GM21529 (cell line): ENCODE measurements at regions not wholly inside any gene's neighbourhood (a gene's known extent, or its start where the extent isn't known, plus 50 kb on each side); places are given as distances from the start of the nearest gene placed in this dataset.
A peak's percentile ranks its signal among the peaks of the same experiment; 100 is the strongest.
"Not testable (repeated sequence)": the region's sequence is repeated elsewhere in the genome, so short reads cannot be mapped to it uniquely, and the experiment has no call there.

Experiments
- ATAC-seq: cut with Tn5 transposase; IDR thresholded peaks from one replicate; pipeline ENCODE4 v1.9.1; 2021; ENCODE audit not compliant: unreplicated experiment

DNA sequence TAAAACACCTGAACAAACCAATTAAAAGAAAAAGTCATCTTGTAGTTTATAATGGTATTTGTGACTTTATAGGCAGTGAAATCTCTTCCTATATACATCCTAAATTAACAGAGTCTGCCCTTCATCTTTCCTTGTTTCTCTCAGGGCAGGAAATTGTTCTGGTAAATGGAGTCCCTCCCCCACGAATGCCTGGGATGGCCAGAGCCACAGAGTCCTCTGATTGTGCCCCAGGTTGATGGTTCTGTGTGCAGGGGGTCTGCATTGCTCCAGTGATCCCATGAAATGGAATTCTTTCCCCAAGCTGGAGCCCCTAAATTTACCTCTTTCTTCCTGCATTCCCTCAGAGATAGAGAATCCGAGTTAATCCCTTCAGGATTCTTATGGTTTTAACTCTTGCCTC, 155.5 kb downstream of the MTX2 start:
- no peak for ATAC-seq

DNA sequence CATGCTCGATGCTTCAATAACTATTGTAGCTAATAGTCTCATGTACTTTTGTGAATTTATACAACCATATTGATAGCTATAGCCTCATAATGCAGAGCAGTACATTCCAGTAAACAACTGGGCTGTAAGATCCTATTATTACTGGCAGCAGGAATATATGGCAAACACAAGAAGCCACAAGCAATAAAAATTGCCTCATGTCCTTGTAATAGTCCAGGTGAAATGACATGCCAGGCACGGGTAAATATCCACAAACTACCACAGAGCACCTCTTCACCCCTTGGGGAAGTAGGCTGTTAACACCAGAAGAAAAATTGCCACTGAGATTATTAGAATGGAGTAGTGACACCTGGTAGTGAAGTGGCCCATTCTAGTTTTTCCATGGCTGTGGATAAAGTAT, 158.3 kb downstream of the MTX2 start:
- ATAC-seq, result no peak

DNA sequence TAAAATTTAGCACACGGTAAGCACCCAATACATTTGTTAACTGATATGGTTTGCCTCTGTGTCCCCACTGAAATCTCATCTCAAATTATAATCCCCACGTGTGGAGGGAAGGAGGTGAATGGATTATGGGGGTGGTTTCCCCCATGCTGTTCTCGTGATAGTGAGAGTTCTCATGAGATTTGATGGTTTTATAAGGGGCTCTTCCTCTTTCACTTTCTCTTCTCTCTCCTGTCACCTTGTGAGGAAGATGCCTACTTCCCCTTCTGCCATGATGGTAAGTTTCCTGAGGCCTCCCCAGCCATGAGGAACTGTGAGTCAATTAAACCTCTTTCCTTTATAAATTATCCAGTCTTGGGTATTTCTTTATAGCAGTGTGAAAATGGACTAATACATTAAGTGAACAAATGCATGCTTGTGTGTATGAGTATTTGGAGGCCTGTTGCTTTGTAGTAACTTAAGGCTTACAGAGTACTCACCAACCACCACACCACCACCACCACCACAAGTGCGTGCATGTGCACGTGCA, 159.8 kb downstream of the MTX2 start:
- not testable (repeated sequence) for ATAC-seq

DNA sequence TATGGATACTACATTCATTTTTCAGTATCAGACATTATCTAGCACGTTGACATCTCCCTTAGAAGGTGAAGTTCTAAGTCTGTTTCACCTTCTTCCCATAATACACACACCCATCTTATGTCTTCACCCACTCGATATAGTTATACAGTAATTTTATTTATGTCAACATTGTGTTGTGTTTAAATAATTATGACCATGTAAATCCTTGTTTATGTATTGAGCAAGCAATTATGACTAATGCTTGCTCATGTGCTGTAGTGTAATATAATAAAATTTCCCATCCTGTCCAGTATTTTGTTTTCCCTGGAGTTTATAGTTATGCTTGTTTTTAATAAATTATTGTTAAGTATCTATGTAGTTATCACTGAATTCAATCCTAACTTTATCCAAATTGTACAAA, 163.2 kb downstream of the MTX2 start:
- no peak for ATAC-seq

DNA sequence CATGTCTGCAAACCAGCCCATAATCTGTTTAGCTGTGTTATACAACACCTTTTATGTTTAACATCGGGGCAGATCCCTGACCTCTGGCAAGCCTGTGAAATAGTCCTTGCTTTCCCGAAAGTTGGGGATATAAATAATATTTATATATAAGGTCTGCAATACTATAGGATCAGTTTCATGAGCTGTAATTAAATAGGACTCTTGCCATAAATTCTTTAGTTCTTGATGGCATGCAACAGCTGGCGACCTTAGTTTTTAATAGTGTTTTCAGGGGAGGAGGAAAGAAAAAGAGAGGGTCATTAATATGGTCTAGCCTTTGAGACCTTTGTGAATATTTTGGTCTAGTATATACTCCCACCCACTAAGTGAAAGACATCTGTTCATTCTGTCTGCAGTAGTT, 166.5 kb downstream of the MTX2 start:
- no peak for ATAC-seq

DNA sequence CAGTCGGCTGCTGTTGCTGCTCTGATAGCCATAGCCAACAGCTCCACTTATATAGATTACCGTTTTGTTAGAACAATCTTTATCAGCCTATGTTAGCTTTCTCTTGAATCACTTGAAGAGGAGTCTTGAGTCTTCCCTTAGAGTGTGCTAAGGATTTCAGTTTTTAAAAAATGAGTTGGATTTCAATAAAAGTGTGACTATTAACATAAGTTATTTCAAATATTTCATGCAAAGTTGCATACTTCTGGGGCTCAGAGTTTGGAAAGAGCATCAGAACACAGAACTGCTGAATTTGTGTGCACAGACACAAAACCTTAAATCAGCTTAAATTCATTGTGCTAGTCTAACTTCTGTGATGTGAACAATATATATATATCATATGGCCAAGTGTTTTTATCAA, 174.7 kb downstream of the MTX2 start:
- no peak for ATAC-seq

DNA sequence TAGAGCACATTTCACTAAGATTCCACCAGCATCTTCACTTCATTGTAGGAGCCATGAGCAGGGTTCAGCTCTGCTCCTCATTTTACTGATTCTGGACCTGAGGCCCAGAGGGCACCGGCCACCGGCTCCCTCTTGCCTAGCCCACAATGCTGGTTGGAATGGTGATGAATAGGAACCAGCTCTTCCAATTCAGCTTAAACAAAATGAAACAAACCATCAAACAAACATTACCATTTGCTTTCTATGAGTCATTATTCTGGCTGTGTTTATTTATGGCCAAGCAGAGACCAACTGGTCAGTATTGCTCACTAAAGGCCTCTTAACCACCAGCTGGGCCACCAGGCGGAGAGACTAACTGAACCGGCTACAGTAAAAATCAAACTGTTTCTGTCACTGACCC, 176.7 kb downstream of the MTX2 start:
- ATAC-seq, result no peak

DNA sequence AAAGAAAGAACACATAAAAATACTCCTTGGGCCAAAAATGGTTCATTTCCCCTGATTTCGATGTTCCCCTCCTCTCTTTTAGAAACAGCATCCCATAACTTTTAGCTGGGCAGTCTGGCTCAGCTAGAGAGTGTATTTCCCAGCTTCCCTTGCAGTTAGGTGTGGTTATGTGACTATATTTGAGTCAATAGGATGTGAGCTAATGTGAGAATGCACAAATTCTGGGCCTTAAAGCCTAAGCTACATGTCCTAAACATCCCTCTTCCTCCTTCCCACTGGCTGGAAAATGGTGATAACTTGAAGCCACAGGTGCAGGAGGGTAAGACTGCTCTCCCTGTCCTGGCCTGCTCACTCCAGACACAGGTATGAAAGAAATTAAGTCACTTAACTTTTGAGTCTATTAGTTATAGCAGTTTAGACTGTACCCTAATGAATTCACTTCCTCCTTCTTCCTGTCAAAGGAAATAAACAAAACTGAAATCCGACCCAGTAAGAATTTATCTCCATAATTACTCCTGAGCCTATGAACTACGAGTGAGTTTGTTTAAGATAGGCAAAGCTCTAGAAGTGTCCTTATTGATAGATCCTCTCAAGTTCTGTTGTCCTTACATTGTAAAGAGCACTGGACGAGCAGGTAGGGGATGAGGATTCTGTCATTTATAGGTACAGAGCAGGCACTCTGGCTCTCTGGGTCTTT, 177.6 kb downstream of the MTX2 start:
- no peak for ATAC-seq

DNA sequence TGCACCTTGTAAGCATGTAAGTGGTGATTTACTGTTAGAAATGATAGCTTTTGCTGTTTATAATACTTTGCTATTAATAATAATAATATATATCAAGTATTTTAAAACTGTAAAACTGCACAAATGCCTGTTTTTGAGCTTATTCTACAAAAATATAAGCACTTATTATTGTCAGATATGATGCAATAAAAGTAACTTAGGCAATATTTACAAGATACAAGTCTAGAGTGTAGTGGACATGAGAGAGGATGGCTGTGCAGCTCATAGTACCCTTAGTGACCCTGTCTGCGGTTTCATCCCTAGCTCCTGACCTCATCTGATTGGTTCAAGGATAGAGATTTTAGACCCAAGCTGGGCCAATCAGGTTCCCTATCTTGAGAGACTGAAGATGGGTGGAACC, 178.4 kb downstream of the MTX2 start:
- no peak for ATAC-seq

DNA sequence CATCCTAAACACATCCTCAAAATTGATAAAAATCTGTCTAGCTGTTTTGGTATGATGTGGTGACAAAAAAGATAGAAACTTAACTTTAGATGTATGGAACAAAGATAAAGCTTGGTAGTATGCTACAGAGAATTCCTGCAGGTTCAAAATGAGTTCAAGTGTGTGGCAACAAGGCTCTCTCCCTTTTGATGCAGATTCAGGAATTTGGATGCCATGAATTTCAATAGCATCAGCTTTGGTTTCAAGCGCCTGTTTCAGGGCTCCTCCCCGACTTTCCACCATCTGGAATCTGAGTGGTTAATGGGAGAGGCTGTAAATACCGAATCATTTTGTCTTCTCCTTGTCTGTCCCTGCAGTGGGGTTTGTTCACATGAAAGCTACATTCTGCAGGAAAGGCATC, 180.6 kb downstream of the MTX2 start:
- ATAC-seq, result no peak

DNA sequence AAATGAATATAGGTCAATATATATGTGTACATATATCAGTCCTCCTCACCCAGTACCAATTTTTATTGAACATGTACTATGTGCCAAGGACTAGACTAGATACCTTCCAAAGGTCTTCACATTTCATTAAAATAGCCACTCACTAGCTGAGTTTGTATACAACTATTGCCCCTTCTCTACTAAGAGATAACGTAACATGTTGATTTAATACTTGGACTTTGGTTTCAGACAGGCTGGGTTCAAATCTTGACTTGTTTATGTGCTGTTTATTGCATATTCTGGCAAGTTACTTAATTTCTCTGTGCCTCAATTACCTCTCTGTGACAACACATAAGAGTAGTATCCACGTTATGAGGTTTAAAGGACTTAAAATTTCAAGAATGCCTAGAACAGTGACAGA, 184.5 kb downstream of the MTX2 start:
- no peak for ATAC-seq

DNA sequence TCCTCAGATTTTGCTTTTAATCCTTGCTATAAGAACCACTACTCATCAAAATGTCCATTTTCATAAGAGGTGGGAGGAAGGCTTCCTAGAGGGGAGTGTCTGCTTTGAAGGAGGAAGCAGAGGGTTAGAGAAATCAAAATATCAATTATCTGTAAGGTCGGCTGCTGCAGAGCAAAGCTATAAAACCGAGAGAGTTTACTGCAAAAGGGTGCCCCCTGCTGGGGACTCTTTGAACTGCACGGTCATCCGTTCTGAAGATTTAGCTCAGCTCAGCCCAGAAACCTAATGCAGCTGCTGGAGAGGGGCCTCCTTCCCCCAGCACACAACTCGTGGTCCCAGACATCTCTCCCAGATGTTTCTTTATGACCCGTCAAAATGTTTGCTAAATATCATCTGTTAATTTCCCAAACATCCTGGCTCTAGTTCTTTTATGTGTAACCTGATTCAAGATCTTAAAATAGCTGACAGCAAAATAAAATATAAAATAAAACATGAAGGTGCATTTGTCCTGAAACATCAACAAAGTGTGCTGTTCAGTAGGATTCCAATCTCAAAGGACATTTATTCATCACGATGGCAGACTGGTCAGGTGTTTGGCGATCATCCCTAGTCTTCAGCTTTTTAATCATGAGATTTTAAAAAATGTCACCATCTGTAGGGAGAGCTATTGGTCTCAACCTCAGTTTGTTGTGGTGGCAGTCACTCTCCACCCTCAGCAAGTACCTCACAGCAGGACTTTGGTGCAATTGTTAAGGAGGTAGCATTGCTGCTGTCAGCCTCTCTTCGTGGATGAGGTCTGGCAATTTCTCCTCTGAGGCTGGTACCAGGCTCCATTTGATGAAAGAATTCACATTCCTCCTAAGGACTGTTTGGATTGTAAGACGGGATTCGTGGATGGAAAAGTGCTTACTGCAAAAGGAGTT, 185.9 kb downstream of the MTX2 start:
- peak; percentile 72 for ATAC-seq

DNA sequence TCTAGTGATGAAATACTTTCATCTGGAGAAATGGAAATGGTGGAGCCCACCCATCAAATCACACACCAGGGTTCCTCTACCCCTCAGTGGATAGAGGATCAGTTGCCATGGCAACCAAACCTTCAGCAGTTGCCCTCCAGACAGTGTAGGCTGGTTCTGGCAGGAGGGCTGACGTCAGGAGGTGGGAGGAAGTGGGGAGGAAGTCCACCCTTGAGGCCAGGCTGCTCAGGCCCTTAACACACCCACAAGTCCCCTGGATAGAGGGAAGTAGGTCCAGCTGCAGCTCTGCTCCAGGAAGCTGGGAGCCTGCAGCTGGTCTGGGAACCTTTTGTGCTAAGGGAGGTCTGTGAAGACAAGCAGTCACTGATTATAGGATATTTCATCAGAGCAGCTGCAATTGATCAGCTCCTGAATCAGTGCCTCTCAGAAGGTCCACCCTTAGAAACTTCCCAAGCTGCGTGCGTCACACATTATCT, 186.6 kb downstream of the MTX2 start:
- no peak for ATAC-seq

DNA sequence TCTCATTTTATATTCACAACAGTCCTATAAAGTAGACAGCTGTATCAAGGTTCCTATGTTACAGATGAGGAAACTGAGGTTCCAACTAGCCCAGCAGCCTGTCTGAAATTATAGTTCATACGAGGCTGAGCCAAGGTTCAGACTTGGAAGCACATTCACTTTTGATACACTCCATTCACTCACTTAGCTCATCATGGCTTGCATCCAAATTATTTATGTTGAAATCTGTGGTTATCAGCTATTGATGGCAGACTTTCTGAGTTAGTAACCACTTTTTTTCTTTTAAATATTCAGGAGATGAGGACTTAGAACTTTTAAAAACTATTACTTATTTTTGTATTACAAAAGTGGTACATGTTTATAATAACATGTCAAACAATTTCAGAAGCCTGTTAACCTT, 188.2 kb downstream of the MTX2 start:
- no peak for ATAC-seq

DNA sequence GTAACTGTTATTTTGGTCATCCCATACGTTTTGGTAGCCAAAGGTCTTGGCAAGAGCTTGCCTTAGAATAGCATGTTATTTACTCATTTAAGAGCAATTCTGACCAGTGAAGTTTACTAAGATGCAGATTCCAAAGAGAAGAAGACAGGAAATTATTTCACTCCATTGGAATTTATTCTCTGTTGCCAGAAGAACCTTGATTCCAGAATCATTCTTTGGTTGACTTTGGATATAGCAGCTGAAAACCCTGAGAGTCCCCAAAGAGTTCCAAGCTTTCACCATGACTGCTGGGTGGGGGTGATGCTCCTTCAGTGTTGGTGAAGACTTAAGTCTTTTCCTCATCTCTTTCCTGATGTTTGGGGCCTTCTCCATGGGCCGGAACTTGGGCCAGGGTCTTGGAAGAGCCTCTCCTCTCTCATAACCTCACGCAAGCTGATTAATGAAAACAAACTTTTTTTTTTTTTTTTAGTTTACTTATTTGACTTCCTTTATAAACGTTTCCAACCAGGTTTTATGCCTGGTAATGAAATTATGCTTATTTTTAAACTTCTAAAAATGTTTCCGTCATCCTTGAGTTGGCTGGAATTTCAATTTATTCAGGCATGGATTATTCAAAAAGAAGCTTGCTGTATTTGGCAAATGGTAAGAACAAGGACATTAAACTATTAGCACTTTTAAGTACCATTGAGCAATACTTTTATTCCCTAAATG, 192.0 kb downstream of the MTX2 start:
- ATAC-seq, result no peak

DNA sequence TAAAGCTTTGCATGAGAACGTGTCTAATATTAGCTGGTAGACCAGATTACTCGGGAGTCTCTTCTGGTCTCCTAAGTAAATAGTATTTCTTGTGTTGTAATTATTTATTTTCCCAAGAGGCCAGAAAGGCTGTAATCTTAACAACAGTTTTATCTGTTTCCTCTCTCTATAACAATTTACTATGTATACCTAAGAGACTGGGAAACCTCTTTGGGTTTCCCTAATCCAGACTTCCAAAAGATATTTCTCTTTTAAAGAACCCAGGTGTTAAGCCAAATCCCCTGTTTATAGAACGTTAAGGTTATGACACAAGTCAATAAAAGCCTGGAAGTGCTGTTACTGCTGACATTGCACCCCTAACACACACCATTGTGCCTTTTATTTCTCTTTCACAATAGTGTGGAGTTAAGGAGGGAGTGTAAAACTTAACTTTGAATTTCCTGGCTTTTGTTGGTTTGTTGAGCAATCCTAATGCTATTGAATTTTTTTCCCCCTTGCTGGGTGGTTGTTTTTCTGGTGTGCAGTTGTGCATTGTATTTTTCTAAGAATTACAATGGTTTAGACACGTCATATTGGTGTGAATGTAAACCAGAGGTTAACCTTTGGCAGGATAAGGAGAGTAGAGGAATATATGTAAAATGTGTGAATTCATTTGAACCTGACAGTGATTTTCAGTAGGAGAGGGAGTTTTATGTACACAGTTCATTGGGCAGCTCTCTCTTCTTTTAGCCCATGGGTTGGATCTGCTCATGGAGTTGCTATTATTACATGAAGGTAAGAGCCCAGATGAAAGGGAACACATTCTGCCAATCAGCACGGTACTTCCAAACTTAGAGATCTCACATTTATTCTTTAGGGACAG, 192.8 kb downstream of the MTX2 start:
- ATAC-seq, result no peak

DNA sequence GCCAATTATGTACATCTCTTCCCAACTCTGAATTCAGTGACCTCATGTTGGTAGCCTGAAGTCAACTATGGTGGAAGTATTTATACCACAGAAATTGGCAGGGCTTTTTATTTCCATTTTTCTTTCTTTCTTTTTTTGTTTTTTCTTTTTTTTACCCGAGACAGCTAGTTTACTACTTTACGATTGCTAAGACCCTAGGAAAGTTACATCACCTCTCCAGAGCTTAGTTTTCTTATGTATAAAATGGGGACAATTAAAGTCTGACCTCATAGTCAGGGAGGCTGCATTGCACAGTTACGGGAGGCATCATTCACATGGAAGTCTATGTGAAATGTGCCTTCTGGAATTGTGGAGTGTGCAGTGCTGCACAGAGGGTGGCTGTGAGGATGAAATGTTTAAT, 194.3 kb downstream of the MTX2 start:
- no peak for ATAC-seq

DNA sequence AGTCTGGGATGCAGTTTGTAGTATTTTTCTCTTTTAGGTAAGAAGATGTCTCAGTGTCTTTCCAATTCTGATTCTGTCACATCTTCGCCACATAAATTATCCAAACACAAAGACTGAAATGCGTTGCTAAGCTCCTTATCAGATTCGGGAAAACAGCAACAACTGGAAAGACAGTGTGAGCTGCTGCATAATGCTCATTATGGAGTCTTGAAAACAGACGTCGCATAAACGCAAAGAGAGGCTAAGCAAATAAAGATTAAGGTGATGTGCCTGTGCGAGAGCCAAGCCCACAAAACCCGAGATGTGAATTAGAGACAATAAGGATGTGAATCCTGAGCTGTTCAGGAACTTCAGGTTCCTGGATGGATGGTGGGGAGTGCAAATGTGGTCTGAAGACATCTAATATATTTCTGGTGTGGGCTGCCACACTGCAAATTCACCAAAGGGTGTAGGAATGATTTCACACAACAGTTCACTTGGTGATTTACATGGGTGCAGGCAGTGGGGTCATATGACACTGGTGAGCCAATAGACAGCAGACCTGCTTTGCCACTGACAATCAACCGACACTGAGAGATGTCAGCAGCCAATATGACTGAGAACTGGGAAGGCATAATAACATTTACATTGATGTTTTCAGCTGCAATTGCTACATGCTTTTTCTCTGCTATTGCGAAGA, 195.8 kb downstream of the MTX2 start:
- peak; percentile 57 for ATAC-seq

DNA sequence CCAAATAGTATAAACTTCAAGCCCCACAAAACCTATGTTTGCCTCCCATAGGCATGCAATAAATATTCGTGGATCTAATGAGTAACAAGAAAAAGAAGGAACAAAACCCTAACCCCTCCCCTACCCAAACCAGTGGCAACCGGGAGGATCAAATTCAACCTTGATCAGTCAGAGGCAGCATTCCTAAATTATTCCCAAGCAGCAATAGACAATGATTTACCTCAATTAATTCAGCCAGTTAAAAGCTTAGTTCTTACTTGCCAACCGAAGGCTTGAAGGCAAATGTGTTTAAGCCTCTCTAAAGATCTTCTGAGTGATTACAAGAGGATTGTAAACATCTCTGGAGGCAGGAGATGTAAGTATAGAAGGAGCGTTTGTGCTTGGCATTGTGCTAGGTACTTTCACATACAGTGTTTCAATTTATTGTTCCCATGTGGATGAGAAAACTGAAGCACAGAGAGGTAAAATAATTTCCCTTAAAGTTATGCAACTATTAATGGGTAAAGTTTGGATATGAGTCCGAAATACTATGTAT, 197.7 kb downstream of the MTX2 start:
- no peak for ATAC-seq

DNA sequence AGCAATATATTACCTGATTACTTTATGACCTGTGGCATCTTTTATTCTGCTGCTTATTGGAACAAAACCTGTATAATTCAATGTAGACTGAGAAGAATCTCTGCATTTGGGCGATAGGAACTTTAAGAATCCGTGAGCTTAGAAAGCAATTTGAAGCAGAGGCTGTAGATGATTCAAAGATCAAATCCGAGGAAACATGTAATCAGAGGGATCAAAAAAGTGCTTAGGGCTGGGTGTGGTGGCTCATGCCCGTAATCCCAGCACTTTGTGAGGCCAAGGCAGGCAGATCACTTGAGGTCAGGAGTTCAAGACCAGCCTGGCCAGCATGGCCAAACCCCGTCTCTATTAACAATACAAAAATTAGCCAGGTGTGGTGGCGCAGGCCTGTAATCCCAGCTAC, 198.4 kb downstream of the MTX2 start:
- ATAC-seq, result no peak
